ENCODE measurements at regions not wholly inside any gene's neighbourhood (a gene's known extent, or its start where the extent isn't known, plus 50 kb on each side); places are given as distances from the start of the nearest gene placed in this dataset.

DNA sequence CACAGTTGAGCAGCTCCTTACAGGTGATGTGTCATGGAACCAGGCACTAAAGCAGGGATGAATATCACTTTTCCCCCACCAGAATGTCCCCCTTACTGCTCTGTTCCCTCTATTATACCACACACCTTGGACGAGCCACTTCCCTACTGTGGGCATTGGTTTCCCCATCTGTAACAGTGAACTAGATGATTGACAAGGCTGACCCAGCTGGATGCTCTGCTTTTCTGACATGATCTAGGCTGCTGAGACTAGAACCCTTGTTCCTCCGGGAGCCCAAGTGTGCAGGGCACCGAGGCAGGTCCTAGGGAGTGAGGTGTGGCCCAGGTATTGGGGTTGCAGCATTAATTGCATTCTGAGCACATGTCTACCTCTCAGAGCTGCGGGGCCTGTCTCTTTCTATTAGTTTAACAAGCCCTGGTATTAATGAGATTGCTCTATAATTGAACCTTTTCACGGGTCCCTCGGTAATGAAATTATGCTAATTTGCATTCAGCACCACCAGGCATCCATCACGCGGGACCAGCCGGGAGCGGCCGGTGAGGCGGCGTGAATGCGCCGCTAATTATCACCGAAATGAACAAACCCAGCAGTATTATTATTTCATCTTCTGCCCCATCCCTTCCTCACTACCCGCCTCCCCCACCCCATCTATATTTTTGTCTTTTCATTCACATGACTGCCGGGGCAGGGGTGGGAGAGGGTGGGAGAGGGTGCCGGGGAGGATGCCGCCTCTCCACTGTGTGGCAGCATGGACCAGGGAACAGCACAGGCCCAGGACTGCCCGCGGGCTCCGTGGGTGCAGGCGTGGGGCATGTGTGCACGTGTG is 121.1 kb downstream of the CYLD start:
- DNase-seq = no peak
- peaks cover 5% of the 10 kb centered on the region for H3K27me3 Mint-ChIP-seq
- Histone ChIP-seq H3K9me3 (ENCODE audit: control insufficient read depth in 2 of 2, low read length in 2 of 2) (no peaks in the 10 kb centered on the region), H3K4me3 (ENCODE audit: low read depth, low read length) (no peak overlapping the region), H3K4me1 (ENCODE audit: control insufficient read depth, insufficient read depth, low read length, poor library complexity, severe bottlenecking) (no peaks in the 10 kb centered on the region), H3K27me3 (ENCODE audit: control insufficient read depth, insufficient read depth, low read length) (peaks cover 4% of the 10 kb centered on the region), H3K27ac (ENCODE audit: insufficient read depth, low read length, poor library complexity, severe bottlenecking) (no peak overlapping the region), H3K36me3 (ENCODE audit: control insufficient read depth, insufficient read depth, low read length) (no peaks in the 10 kb centered on the region)
- ATAC-seq (ENCODE audit: low read depth in 2 of 2) = no peak
- no peak overlapping the region for H3K27ac Mint-ChIP-seq
- no peaks in the 10 kb centered on the region for H3K4me1 Mint-ChIP-seq
- no peaks in the 10 kb centered on the region for H3K9me3 Mint-ChIP-seq
- H3K36me3 Mint-ChIP-seq = no peaks in the 10 kb centered on the region
- H3K4me3 Mint-ChIP-seq = no peak overlapping the region

DNA sequence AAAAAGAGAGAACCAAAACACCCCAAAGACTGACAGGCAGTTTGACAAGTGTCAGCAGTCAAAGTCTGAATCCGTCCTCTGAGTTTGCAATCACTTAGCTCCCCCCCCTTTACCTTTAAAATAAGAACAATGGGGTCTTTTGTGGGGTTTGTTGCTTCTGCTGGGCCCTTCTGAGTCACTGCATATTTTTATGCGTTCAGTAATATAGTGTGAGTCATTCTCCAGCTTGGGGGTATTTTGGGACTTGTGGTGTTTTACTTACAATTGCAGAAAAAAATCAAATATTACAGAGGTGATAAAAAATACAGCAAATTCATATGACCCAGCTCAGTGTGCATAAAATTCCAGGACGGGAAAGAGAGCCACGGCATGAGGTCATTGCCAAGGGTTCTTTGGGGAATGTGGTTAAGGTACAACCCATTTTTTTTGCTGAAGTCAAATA is 120.1 kb downstream of the CYLD start:
- no peak overlapping the region for H3K27ac ChIP-seq (ENCODE audit: insufficient read depth, low read length, poor library complexity, severe bottlenecking)
- no peaks in the 10 kb centered on the region for H3K4me1 ChIP-seq (ENCODE audit: control insufficient read depth, insufficient read depth, low read length, poor library complexity, severe bottlenecking)
- Mint-ChIP-seq H3K9me3 (no peaks in the 10 kb centered on the region), H3K4me3 (no peak overlapping the region), H3K27me3 (peaks cover 8% of the 10 kb centered on the region), H3K27ac (no peak overlapping the region), H3K4me1 (no peaks in the 10 kb centered on the region), H3K36me3 (no peaks in the 10 kb centered on the region)
- no peaks in the 10 kb centered on the region for H3K36me3 ChIP-seq (ENCODE audit: control insufficient read depth, insufficient read depth, low read length)
- ATAC-seq (ENCODE audit: low read depth in 2 of 2) (no peak), DNase-seq (no peak)
- H3K27me3 ChIP-seq (ENCODE audit: control insufficient read depth, insufficient read depth, low read length) = peaks cover 4% of the 10 kb centered on the region
- H3K4me3 ChIP-seq (ENCODE audit: low read depth, low read length) = no peak overlapping the region
- H3K9me3 ChIP-seq (ENCODE audit: control insufficient read depth in 2 of 2, low read length in 2 of 2) = no peaks in the 10 kb centered on the region

DNA sequence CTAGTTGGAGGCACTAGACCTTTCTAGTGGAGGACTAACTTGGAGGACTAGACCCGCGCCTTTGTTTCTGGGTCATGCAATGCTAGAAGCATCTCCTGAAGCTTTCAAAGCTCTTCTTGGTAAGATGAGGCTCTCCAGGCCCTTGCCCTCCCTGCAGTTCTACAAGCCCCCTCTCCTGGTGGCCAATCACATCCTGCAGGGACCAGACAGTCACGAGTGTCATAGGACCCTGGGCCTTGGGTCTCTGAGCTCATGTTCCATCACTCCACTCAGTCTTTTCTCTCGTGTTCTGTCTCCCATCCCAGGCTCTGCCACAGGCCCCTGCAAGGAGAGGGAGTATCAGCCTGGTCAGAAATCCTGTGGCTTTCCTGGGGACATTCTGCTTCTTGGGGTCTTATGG is 119.6 kb downstream of the CYLD start:
- Histone ChIP-seq H3K4me3 (ENCODE audit: low read depth, low read length) (no peak overlapping the region), H3K4me1 (ENCODE audit: control insufficient read depth, insufficient read depth, low read length, poor library complexity, severe bottlenecking) (no peaks in the 10 kb centered on the region), H3K27me3 (ENCODE audit: control insufficient read depth, insufficient read depth, low read length) (peaks cover 2% of the 10 kb centered on the region), H3K27ac (ENCODE audit: insufficient read depth, low read length, poor library complexity, severe bottlenecking) (no peak overlapping the region), H3K36me3 (ENCODE audit: control insufficient read depth, insufficient read depth, low read length) (no peaks in the 10 kb centered on the region), H3K9me3 (ENCODE audit: control insufficient read depth in 2 of 2, low read length in 2 of 2) (no peaks in the 10 kb centered on the region)
- H3K9me3 Mint-ChIP-seq = no peaks in the 10 kb centered on the region
- peaks cover 10% of the 10 kb centered on the region for H3K27me3 Mint-ChIP-seq
- DNase-seq (no peak), ATAC-seq (ENCODE audit: low read depth in 2 of 2) (no peak)
- no peak overlapping the region for H3K4me3 Mint-ChIP-seq
- no peaks in the 10 kb centered on the region for H3K36me3 Mint-ChIP-seq
- no peaks in the 10 kb centered on the region for H3K4me1 Mint-ChIP-seq
- H3K27ac Mint-ChIP-seq = no peak overlapping the region

GRCh38 chr16:50859628-50860360 is 117.9 kb downstream of the CYLD start:
- H3K36me3 Mint-ChIP-seq = no peaks in the 10 kb centered on the region
- peaks cover 16% of the 10 kb centered on the region for H3K27me3 Mint-ChIP-seq
- peak overlapping the region in 1 of 3 donors; percentile 39 for H3K27ac Mint-ChIP-seq

GRCh38 chr16:50858877-50859627 is 117.2 kb downstream of the CYLD start:
- Histone ChIP-seq H3K27me3 (ENCODE audit: control insufficient read depth, insufficient read depth, low read length) (peaks cover 5% of the 10 kb centered on the region), H3K36me3 (ENCODE audit: control insufficient read depth, insufficient read depth, low read length) (no peaks in the 10 kb centered on the region), H3K4me3 (ENCODE audit: low read depth, low read length) (no peak overlapping the region), H3K4me1 (ENCODE audit: control insufficient read depth, insufficient read depth, low read length, poor library complexity, severe bottlenecking) (no peaks in the 10 kb centered on the region), H3K9me3 (ENCODE audit: control insufficient read depth in 2 of 2, low read length in 2 of 2) (no peaks in the 10 kb centered on the region), H3K27ac (ENCODE audit: insufficient read depth, low read length, poor library complexity, severe bottlenecking) (no peak overlapping the region)
- ATAC-seq (ENCODE audit: low read depth in 2 of 2) (no peak), DNase-seq (no peak)
- no peaks in the 10 kb centered on the region for H3K4me1 Mint-ChIP-seq
- H3K27me3 Mint-ChIP-seq = peaks cover 17% of the 10 kb centered on the region
- H3K4me3 Mint-ChIP-seq = no peak overlapping the region
- no peaks in the 10 kb centered on the region for H3K36me3 Mint-ChIP-seq
- no peaks in the 10 kb centered on the region for H3K9me3 Mint-ChIP-seq
- no peak overlapping the region for H3K27ac Mint-ChIP-seq

More at GRCh38 chr16:50859628-50860360, 117.9 kb downstream of the CYLD start:
- no peaks in the 10 kb centered on the region for H3K36me3 ChIP-seq (ENCODE audit: control insufficient read depth, insufficient read depth, low read length)
- no peaks in the 10 kb centered on the region for H3K4me1 ChIP-seq (ENCODE audit: control insufficient read depth, insufficient read depth, low read length, poor library complexity, severe bottlenecking)
- H3K4me1 Mint-ChIP-seq = no peaks in the 10 kb centered on the region
- no peak overlapping the region for H3K4me3 Mint-ChIP-seq
- ATAC-seq (ENCODE audit: low read depth in 2 of 2) (no peak), DNase-seq (no peak)
- H3K27me3 ChIP-seq (ENCODE audit: control insufficient read depth, insufficient read depth, low read length) = no peaks in the 10 kb centered on the region
- H3K4me3 ChIP-seq (ENCODE audit: low read depth, low read length) = no peak overlapping the region
- no peak overlapping the region for H3K27ac ChIP-seq (ENCODE audit: insufficient read depth, low read length, poor library complexity, severe bottlenecking)
- no peaks in the 10 kb centered on the region for H3K9me3 ChIP-seq (ENCODE audit: control insufficient read depth in 2 of 2, low read length in 2 of 2)
- H3K9me3 Mint-ChIP-seq = no peaks in the 10 kb centered on the region

GRCh38 chr16:50858376-50858775 is 116.5 kb downstream of the CYLD start:
- H3K4me3 ChIP-seq (ENCODE audit: low read depth, low read length) = no peak overlapping the region
- H3K27ac ChIP-seq (ENCODE audit: insufficient read depth, low read length, poor library complexity, severe bottlenecking) = no peak overlapping the region
- no peaks in the 10 kb centered on the region for H3K4me1 Mint-ChIP-seq
- peaks cover 6% of the 10 kb centered on the region for H3K27me3 ChIP-seq (ENCODE audit: control insufficient read depth, insufficient read depth, low read length)
- peaks cover 17% of the 10 kb centered on the region for H3K27me3 Mint-ChIP-seq
- no peak overlapping the region for H3K27ac Mint-ChIP-seq
- no peak for ATAC-seq (ENCODE audit: low read depth in 2 of 2)
- no peaks in the 10 kb centered on the region for H3K9me3 ChIP-seq (ENCODE audit: control insufficient read depth in 2 of 2, low read length in 2 of 2)
- no peaks in the 10 kb centered on the region for H3K4me1 ChIP-seq (ENCODE audit: control insufficient read depth, insufficient read depth, low read length, poor library complexity, severe bottlenecking)
- H3K4me3 Mint-ChIP-seq = no peak overlapping the region
- H3K9me3 Mint-ChIP-seq = no peaks in the 10 kb centered on the region
- no peak for DNase-seq
- H3K36me3 Mint-ChIP-seq = no peaks in the 10 kb centered on the region
- H3K36me3 ChIP-seq (ENCODE audit: control insufficient read depth, insufficient read depth, low read length) = no peaks in the 10 kb centered on the region

DNA sequence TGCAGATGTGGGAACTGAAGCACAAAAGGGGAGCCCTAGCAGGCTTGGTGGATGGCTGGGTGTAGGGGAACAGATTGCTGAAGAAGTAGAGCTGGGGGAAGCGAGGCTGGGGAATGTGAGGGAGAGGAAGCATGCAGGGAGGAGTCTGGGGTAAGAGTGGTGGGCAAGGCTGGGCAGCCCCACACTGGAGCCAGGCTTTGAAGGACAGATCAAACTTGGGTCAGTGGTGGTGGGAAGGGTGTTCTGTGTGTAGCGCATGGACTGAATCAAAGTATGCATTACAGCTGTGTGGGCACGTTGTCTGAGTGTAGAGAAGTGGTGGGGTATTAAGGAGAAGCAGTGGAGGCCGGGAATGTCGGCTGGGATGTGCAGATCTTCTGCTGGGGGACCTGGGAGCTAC is 116.0 kb downstream of the CYLD start:
- no peaks in the 10 kb centered on the region for H3K9me3 Mint-ChIP-seq
- H3K36me3 Mint-ChIP-seq = no peaks in the 10 kb centered on the region
- Histone ChIP-seq H3K4me1 (ENCODE audit: control insufficient read depth, insufficient read depth, low read length, poor library complexity, severe bottlenecking) (no peaks in the 10 kb centered on the region), H3K9me3 (ENCODE audit: control insufficient read depth in 2 of 2, low read length in 2 of 2) (no peaks in the 10 kb centered on the region), H3K4me3 (ENCODE audit: low read depth, low read length) (no peak overlapping the region), H3K36me3 (ENCODE audit: control insufficient read depth, insufficient read depth, low read length) (no peaks in the 10 kb centered on the region), H3K27ac (ENCODE audit: insufficient read depth, low read length, poor library complexity, severe bottlenecking) (no peak overlapping the region), H3K27me3 (ENCODE audit: control insufficient read depth, insufficient read depth, low read length) (peaks cover 6% of the 10 kb centered on the region)
- ATAC-seq (ENCODE audit: low read depth in 2 of 2) = no peak
- H3K4me3 Mint-ChIP-seq = no peak overlapping the region
- DNase-seq = no peak
- H3K4me1 Mint-ChIP-seq = no peaks in the 10 kb centered on the region
- H3K27me3 Mint-ChIP-seq = peaks cover 17% of the 10 kb centered on the region
- no peak overlapping the region for H3K27ac Mint-ChIP-seq

Data from CD4-positive, CD25-positive, alpha-beta regulatory T cell (primary cell).